ENCODE measurements at regions not wholly inside any gene's neighbourhood (a gene's known extent, or its start where the extent isn't known, plus 50 kb on each side); places are given as distances from the start of the nearest gene placed in this dataset.

- Histone ChIP-seq H3K27ac (ENCODE audit: insufficient read depth, low read depth, low read length) (no peak overlapping the region), H2AFZ (ENCODE audit: low read depth, low read length) (no peak overlapping the region), H4K20me1 (replicated peaks; ENCODE audit: control insufficient read depth, extremely low read depth, insufficient read depth, low read length) (no peaks in the 10 kb centered on the region), H3K36me3 (ENCODE audit: control insufficient read depth in 2 of 2, extremely low read depth in 1 of 2, insufficient read depth in 2 of 2, low read length in 2 of 2) (no peaks in the 10 kb centered on the region), H3K4me1 (ENCODE audit: control insufficient read depth, extremely low read depth, insufficient read depth, low read length) (peaks cover 18% of the 10 kb centered on the region), H3K9ac (replicated peaks; ENCODE audit: extremely low read depth, insufficient read depth, low read length) (no peak overlapping the region), H3K9me3 (replicated peaks; ENCODE audit: control insufficient read depth, insufficient read depth, low read length) (no peaks in the 10 kb centered on the region), H3K4me3 (replicated peaks in 1 of 3; ENCODE audit: insufficient read depth in 1 of 3, low read depth in 1 of 3, low read length in 3 of 3) (no peak overlapping the region), H3K9me1 (replicated peaks; ENCODE audit: control insufficient read depth, extremely low read depth, insufficient read depth, low read length) (no peaks in the 10 kb centered on the region), H3K79me2 (ENCODE audit: control insufficient read depth, insufficient read depth, low read length) (no peaks in the 10 kb centered on the region), H3K27me3 (ENCODE audit: control insufficient read depth in 2 of 2, insufficient read depth in 2 of 2, low read length in 2 of 2) (no peaks in the 10 kb centered on the region), H3K4me2 (ENCODE audit: insufficient read depth, low read length) (no peak overlapping the region)
- dilution Hi-C loops (cut with MboI; ENCODE audit: extremely low pct_ligation_motif_present, low sequenced_read_pairs), result no loop called here
- TF ChIP-seq FOS (IDR thresholded peaks at IDR 0.05; ENCODE audit: borderline replicate concordance, insufficient read depth, low read length), result no peak
- no peak for TF ChIP-seq EZH2 (IDR thresholded peaks at IDR 0.05; ENCODE audit: borderline replicate concordance, low read depth, low read length, severe bottlenecking)
- TF ChIP-seq GATA2 (IDR thresholded peaks at IDR 0.05; ENCODE audit: insufficient read depth, insufficient read length, low read depth, low read length), result no peak
- no peak for TF ChIP-seq POLR2A (IDR thresholded peaks at IDR 0.05; ENCODE audit: low read depth, low read length)
- TF ChIP-seq JUN (IDR thresholded peaks at IDR 0.05; ENCODE audit: borderline replicate concordance, insufficient read depth, insufficient read length, low read depth), result no peak
- no peak for TF ChIP-seq POLR2AphosphoS5 (IDR thresholded peaks at IDR 0.05; ENCODE audit: insufficient read depth, low read depth, low read length)
- TF ChIP-seq, protein P1, sequence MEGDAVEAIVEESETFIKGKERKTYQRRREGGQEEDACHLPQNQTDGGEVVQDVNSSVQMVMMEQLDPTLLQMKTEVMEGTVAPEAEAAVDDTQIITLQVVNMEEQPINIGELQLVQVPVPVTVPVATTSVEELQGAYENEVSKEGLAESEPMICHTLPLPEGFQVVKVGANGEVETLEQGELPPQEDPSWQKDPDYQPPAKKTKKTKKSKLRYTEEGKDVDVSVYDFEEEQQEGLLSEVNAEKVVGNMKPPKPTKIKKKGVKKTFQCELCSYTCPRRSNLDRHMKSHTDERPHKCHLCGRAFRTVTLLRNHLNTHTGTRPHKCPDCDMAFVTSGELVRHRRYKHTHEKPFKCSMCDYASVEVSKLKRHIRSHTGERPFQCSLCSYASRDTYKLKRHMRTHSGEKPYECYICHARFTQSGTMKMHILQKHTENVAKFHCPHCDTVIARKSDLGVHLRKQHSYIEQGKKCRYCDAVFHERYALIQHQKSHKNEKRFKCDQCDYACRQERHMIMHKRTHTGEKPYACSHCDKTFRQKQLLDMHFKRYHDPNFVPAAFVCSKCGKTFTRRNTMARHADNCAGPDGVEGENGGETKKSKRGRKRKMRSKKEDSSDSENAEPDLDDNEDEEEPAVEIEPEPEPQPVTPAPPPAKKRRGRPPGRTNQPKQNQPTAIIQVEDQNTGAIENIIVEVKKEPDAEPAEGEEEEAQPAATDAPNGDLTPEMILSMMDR (IDR thresholded peaks at IDR 0.05; ENCODE audit: extremely low read depth in 1 of 2, insufficient read depth in 1 of 2, low read depth in 1 of 2, low read length in 2 of 2), result no peak
- TF ChIP-seq MAX (IDR thresholded peaks at IDR 0.05; ENCODE audit: insufficient read depth, insufficient read length), result no peak
- TF ChIP-seq MYC (IDR thresholded peaks at IDR 0.05; ENCODE audit: low read depth, low read length), result no peak
- no peak for FAIRE-seq
- no TSS peak for BruUV-seq (replicated peaks)
- ChIA-PET CTCF (no interaction called here), POLR2A (no interaction called here)
- no peak for DNase-seq (ENCODE audit: low read depth, low spot score)
- intact Hi-C loops (cut with micrococcal nuclease), result no loop called here
These were observed 592.1 kb upstream of the ANKRD30A start for GRCh38 chr10:36533316-36533715.

Data from endothelial cell of umbilical vein (primary cell).